ENCODE measurements at regions not wholly inside any gene's neighbourhood (a gene's known extent, or its start where the extent isn't known, plus 50 kb on each side); places are given as distances from the start of the nearest gene placed in this dataset.

GRCh38 chr17:65334406-65334805 lies 197.2 kb downstream of the RGS9 start:
- TF ChIP-seq, protein P1, sequence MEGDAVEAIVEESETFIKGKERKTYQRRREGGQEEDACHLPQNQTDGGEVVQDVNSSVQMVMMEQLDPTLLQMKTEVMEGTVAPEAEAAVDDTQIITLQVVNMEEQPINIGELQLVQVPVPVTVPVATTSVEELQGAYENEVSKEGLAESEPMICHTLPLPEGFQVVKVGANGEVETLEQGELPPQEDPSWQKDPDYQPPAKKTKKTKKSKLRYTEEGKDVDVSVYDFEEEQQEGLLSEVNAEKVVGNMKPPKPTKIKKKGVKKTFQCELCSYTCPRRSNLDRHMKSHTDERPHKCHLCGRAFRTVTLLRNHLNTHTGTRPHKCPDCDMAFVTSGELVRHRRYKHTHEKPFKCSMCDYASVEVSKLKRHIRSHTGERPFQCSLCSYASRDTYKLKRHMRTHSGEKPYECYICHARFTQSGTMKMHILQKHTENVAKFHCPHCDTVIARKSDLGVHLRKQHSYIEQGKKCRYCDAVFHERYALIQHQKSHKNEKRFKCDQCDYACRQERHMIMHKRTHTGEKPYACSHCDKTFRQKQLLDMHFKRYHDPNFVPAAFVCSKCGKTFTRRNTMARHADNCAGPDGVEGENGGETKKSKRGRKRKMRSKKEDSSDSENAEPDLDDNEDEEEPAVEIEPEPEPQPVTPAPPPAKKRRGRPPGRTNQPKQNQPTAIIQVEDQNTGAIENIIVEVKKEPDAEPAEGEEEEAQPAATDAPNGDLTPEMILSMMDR (IDR thresholded peaks at IDR 0.05), result no peak
- no peak for TF ChIP-seq POLR2A (IDR thresholded peaks at IDR 0.05)
